ENCODE measurements at regions not wholly inside any gene's neighbourhood (a gene's known extent, or its start where the extent isn't known, plus 50 kb on each side); places are given as distances from the start of the nearest gene placed in this dataset.

DNA sequence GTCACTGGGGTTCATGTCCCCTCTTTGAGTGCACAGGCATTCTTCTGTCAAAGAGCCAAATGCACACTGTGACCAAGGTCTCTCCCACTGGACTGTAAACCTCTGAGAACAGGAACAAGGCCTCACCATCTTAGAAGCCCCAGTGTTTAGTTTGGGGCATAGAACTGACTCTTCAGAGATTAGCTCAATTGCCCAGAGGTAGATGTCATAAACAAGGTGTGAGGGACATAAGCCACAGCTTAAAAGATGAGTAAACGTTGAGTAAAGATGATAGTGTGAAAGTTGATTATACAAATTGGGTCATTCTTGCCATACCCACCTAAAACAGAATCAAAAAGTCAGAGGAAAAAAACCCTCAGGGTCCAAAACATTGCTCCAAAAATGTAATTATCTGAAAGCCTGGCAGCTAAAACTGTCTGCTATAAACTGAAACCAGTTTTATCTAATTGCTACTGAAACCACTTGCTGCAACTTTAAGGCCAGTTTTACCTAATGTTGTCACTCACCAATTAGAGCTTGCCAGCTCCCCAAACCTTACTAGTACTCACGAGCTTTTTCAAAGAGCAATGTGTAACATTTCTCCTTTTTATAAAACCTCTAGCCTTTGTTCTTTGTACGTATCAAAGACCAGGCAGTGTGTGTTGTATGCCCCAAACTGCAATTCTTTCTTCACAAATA, 415.2 kb downstream of the RAP2B start:
- TF ChIP-seq, protein P1, sequence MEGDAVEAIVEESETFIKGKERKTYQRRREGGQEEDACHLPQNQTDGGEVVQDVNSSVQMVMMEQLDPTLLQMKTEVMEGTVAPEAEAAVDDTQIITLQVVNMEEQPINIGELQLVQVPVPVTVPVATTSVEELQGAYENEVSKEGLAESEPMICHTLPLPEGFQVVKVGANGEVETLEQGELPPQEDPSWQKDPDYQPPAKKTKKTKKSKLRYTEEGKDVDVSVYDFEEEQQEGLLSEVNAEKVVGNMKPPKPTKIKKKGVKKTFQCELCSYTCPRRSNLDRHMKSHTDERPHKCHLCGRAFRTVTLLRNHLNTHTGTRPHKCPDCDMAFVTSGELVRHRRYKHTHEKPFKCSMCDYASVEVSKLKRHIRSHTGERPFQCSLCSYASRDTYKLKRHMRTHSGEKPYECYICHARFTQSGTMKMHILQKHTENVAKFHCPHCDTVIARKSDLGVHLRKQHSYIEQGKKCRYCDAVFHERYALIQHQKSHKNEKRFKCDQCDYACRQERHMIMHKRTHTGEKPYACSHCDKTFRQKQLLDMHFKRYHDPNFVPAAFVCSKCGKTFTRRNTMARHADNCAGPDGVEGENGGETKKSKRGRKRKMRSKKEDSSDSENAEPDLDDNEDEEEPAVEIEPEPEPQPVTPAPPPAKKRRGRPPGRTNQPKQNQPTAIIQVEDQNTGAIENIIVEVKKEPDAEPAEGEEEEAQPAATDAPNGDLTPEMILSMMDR (IDR thresholded peaks at IDR 0.05), result no peak
- Mint-ChIP-seq H3K4me1 (peaks cover 2% of the 10 kb centered on the region), H3K27ac (no peak overlapping the region), H3K9me3 (peaks cover 0 to 3% (median 0%) of the 10 kb centered on the region in 7 donors), H3K4me3 (no peak overlapping the region), H3K36me3 (no peaks in the 10 kb centered on the region), H3K27me3 (ENCODE audit: low read depth in 3 of 3) (peaks cover 0 to 1% (median under 1%) of the 10 kb centered on the region in 3 donors)
- no peaks in the 10 kb centered on the region for H3K9me3 ChIP-seq (replicated peaks in 1 of 2; ENCODE audit: control insufficient read depth in 1 of 2, insufficient read depth in 1 of 2, low read length in 2 of 2)
- H2AFZ ChIP-seq (ENCODE audit: insufficient read depth, low read depth, low read length, poor library complexity, severe bottlenecking), result no peak overlapping the region
- 100% methylated on average over 1 of the region's 3 CpGs for WGBS (ENCODE audit: insufficient coverage)
- H3K4me1 ChIP-seq (ENCODE audit: control insufficient read depth in 1 of 2, insufficient read depth in 2 of 2, low read length in 2 of 2), result no peaks in the 10 kb centered on the region
- no peaks in the 10 kb centered on the region for H3K79me2 ChIP-seq (ENCODE audit: insufficient read depth, low read length)
- H3K4me3 ChIP-seq (replicated peaks in 1 of 3; ENCODE audit: low read depth in 2 of 3, low read length in 3 of 3), result no peak overlapping the region
- no peak overlapping the region for H3K9ac ChIP-seq (ENCODE audit: insufficient read depth, low read length, poor library complexity, severe bottlenecking)
- no peak for DNase-seq
- no peak overlapping the region for H3K4me2 ChIP-seq (replicated peaks; ENCODE audit: extremely low read depth, low read length, poor library complexity, severe bottlenecking)
- no peak overlapping the region for H3K27ac ChIP-seq (ENCODE audit: low read depth in 1 of 2, low read length in 2 of 2)
- H3K27me3 ChIP-seq (ENCODE audit: control insufficient read depth in 2 of 2, insufficient read depth in 2 of 2, low read length in 2 of 2), result no peaks in the 10 kb centered on the region
- H3K36me3 ChIP-seq (replicated peaks in 1 of 2; ENCODE audit: control insufficient read depth in 1 of 2, insufficient read depth in 2 of 2, low read length in 2 of 2), result no peaks in the 10 kb centered on the region
- intact Hi-C loops (cut with micrococcal nuclease), result no loop called here
- no peaks in the 10 kb centered on the region for H4K20me1 ChIP-seq (ENCODE audit: insufficient read depth, low read length)

DNA sequence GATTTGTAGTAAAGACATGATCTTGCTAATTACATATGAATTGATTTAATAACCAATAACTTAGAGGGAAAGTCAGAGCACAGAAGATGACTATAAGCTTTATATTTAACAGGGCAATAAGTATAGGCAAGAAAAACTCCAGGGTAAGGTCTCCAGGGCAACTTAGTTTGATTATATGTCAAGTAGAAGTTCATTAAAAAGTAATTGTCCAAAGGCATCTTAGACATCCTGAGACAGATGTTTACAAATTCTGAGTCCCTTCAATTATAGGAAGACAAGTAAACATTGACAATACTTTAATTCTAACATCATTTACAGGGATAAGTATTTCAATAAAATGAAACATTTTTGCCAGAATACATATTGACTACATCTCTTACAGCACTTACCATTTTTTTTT, 416.0 kb downstream of the RAP2B start:
- Mint-ChIP-seq H3K9me3 (peaks cover 0 to 3% (median 0%) of the 10 kb centered on the region in 7 donors), H3K36me3 (no peaks in the 10 kb centered on the region), H3K4me3 (no peak overlapping the region), H3K27ac (no peak overlapping the region), H3K4me1 (peaks cover 2% of the 10 kb centered on the region), H3K27me3 (ENCODE audit: low read depth in 3 of 3) (peaks cover 0 to 1% (median 0%) of the 10 kb centered on the region in 3 donors)
- H2AFZ ChIP-seq (ENCODE audit: insufficient read depth, low read depth, low read length, poor library complexity, severe bottlenecking), result no peak overlapping the region
- no peak overlapping the region for H3K9ac ChIP-seq (ENCODE audit: insufficient read depth, low read length, poor library complexity, severe bottlenecking)
- H4K20me1 ChIP-seq (ENCODE audit: insufficient read depth, low read length), result no peaks in the 10 kb centered on the region
- no peaks in the 10 kb centered on the region for H3K27me3 ChIP-seq (ENCODE audit: control insufficient read depth in 2 of 2, insufficient read depth in 2 of 2, low read length in 2 of 2)
- H3K4me2 ChIP-seq (replicated peaks; ENCODE audit: extremely low read depth, low read length, poor library complexity, severe bottlenecking), result no peak overlapping the region
- TF ChIP-seq, protein P1 (IDR thresholded peaks at IDR 0.05), result no peak
- no peaks in the 10 kb centered on the region for H3K36me3 ChIP-seq (replicated peaks in 1 of 2; ENCODE audit: control insufficient read depth in 1 of 2, insufficient read depth in 2 of 2, low read length in 2 of 2)
- no peak overlapping the region for H3K4me3 ChIP-seq (replicated peaks in 1 of 3; ENCODE audit: low read depth in 2 of 3, low read length in 3 of 3)
- no peaks in the 10 kb centered on the region for H3K79me2 ChIP-seq (ENCODE audit: insufficient read depth, low read length)
- H3K9me3 ChIP-seq (replicated peaks in 1 of 2; ENCODE audit: control insufficient read depth in 1 of 2, insufficient read depth in 1 of 2, low read length in 2 of 2), result no peaks in the 10 kb centered on the region
- intact Hi-C loops (cut with micrococcal nuclease), result no loop called here
- no peak overlapping the region for H3K27ac ChIP-seq (ENCODE audit: low read depth in 1 of 2, low read length in 2 of 2)
- no peaks in the 10 kb centered on the region for H3K4me1 ChIP-seq (ENCODE audit: control insufficient read depth in 1 of 2, insufficient read depth in 2 of 2, low read length in 2 of 2)
- DNase-seq, result no peak

All from CD14-positive monocyte (primary cell).